Peyer's patch (tissue), 4 donors: ENCODE measurements at regions not wholly inside any gene's neighbourhood (a gene's known extent, or its start where the extent isn't known, plus 50 kb on each side); places are given as distances from the start of the nearest gene placed in this dataset.

Source experiments
- DNase-seq, 3 donors: peaks; one replicate each; pipeline ENCODE4 v3.0.0-alpha.2; 2017 to 2019
- H3K27ac ChIP-seq, 4 donors: fragments of 200-600 bp; sonication (generic); one replicate each; pipeline ENCODE4 v1.5.1; 2016 to 2019
- H3K27me3 ChIP-seq, 2 donors: fragments of 200-600 bp; sonication (generic); one replicate each; pipeline ENCODE4 v1.5.1; 2019
- H3K36me3 ChIP-seq, 3 donors: fragments of 200-600 bp; sonication (generic); one replicate each; pipeline ENCODE4 v1.5.1; 2016 to 2019
- H3K4me1 ChIP-seq, 4 donors: fragments of 200-600 bp; sonication (generic); one replicate each; pipeline ENCODE4 v1.5.1; 2016 to 2019
- H3K4me3 ChIP-seq, 4 donors: fragments of 200-600 bp; sonication (generic); 1 replicate in 3 of 4; 2 replicates in 1 of 4; pipeline ENCODE4 v1.5.1; 2016 to 2019; ENCODE audit warnings: mild to moderate bottlenecking in 1 of 4
- H3K9me3 ChIP-seq, 4 donors: fragments of 200-600 bp; sonication (generic); one replicate each; pipeline ENCODE4 v1.5.1; 2016 to 2019; ENCODE audit warnings: mild to moderate bottlenecking in 1 of 4
- CTCF ChIP-seq, 6 experiments: fragments of 450-650 bp in 4 of 6; fragments of 200-600 bp in 2 of 6; sonication (generic) in 1 of 6; IDR thresholded peaks; one replicate each; pipeline ENCODE4 v1.5.1; 2017 to 2019; ENCODE audit warnings: antibody characterized with exemption in 6 of 6, mild to moderate bottlenecking in 3 of 6, moderate library complexity in 1 of 6
- POLR2A ChIP-seq, 2 donors: fragments of 450-650 bp; IDR thresholded peaks; one replicate each; pipeline ENCODE4 v1.5.1; 2017; ENCODE audit warnings: antibody characterized with exemption in 2 of 2, mild to moderate bottlenecking in 2 of 2, moderate library complexity in 2 of 2

DNA sequence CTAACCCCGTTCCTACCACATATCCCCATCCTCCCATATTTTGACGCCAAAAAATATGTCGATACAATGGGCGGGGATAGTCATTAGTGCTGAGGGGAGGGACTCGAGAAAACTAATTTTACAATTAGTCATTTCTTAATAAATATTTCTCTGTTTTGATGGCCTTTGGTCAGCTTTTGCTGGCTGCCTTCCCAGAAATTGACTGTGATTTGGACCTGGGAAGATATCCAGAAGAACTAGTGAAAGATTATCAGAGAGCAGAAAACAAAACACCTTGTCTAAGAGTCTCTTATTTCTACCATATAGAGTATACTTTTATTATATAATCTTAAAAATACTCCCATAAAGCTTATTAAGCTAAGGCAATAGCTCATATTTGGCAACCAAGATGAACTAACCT lies 247.6 kb downstream of the MRPL39 start:
- DNase-seq: no peak
- no peaks in the 10 kb centered on the region for H3K9me3 ChIP-seq
- no peak overlapping the region for H3K4me3 ChIP-seq
- no peaks in the 10 kb centered on the region for H3K27me3 ChIP-seq
- H3K36me3 ChIP-seq: no peaks in the 10 kb centered on the region
- no peak for TF ChIP-seq CTCF (IDR thresholded peaks at IDR 0.05)
- TF ChIP-seq POLR2A (IDR thresholded peaks at IDR 0.05): no peak
- no peaks in the 10 kb centered on the region for H3K4me1 ChIP-seq
- no peak overlapping the region for H3K27ac ChIP-seq

- Histone ChIP-seq H3K27me3 (no peaks in the 10 kb centered on the region), H3K4me1 (no peaks in the 10 kb centered on the region), H3K4me3 (no peak overlapping the region), H3K36me3 (no peaks in the 10 kb centered on the region), H3K9me3 (no peaks in the 10 kb centered on the region), H3K27ac (no peak overlapping the region)
- no peak for DNase-seq
- no peak for TF ChIP-seq POLR2A (IDR thresholded peaks at IDR 0.05)
- TF ChIP-seq CTCF (IDR thresholded peaks at IDR 0.05): no peak
Measured at GRCh38 chr21:25350056-25350455, 257.2 kb downstream of the MRPL39 start.

- no peaks in the 10 kb centered on the region for H3K36me3 ChIP-seq
- TF ChIP-seq CTCF (IDR thresholded peaks at IDR 0.05): no peak
- no peak for TF ChIP-seq POLR2A (IDR thresholded peaks at IDR 0.05)
- no peak for DNase-seq
- H3K27ac ChIP-seq: no peak overlapping the region
- no peaks in the 10 kb centered on the region for H3K9me3 ChIP-seq
- no peak overlapping the region for H3K4me3 ChIP-seq
- no peaks in the 10 kb centered on the region for H3K27me3 ChIP-seq
- H3K4me1 ChIP-seq: no peaks in the 10 kb centered on the region
Measured at GRCh38 chr21:25343774-25344545, 263.3 kb downstream of the MRPL39 start.

- Histone ChIP-seq H3K27ac (no peak overlapping the region), H3K27me3 (no peaks in the 10 kb centered on the region), H3K36me3 (no peaks in the 10 kb centered on the region), H3K4me1 (no peaks in the 10 kb centered on the region), H3K4me3 (no peak overlapping the region), H3K9me3 (no peaks in the 10 kb centered on the region)
- DNase-seq: no peak
- TF ChIP-seq POLR2A (IDR thresholded peaks at IDR 0.05) (no peak), CTCF (IDR thresholded peaks at IDR 0.05) (no peak)
Measured at GRCh38 chr21:25342816-25343215, 264.5 kb downstream of the MRPL39 start.

DNA sequence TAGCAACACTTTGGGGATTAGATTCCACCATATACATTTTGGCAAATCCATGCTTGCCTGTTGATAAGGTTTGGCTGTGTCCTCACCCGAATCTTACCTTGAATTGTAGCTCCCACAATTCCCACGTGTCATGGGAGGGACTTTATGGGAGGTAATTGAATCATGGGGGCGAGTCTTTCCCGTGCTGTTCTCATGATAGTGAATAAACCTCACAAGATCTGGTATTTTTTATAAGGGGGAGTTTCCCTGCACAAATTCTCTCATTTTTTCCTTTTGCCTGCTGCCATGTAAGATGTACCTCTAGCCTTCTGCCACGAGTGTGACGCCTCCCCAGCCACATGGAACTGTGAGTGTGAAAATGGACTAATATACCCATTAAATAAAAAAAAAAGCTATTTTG lies 265.3 kb downstream of the MRPL39 start:
- no peak for DNase-seq
- Histone ChIP-seq H3K4me3 (no peak overlapping the region), H3K9me3 (no peaks in the 10 kb centered on the region), H3K4me1 (no peaks in the 10 kb centered on the region), H3K27me3 (no peaks in the 10 kb centered on the region), H3K36me3 (no peaks in the 10 kb centered on the region), H3K27ac (no peak overlapping the region)
- no peak for TF ChIP-seq CTCF (IDR thresholded peaks at IDR 0.05)

DNA sequence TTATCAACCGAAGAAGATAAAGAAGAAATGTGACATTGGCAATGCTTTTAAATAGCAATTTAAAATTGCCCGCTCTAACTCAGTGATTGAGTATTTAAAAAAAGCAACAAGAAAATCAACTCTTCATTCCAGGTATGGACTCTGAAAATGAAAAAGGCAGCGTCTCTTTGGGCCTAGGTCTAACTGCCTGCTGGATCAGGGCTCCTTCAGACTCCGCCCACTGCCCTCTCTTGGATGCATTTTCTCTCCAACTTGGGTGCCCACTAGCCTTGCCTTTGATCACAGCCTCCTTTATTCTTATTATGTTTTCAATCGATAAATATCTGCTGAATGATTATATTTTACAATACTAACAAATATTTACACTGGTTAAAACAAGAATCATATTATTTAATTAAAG lies 268.9 kb downstream of the MRPL39 start:
- H3K36me3 ChIP-seq: no peaks in the 10 kb centered on the region
- no peak overlapping the region for H3K27ac ChIP-seq
- no peak overlapping the region for H3K4me3 ChIP-seq
- H3K9me3 ChIP-seq: no peaks in the 10 kb centered on the region
- H3K27me3 ChIP-seq: no peaks in the 10 kb centered on the region
- no peak for TF ChIP-seq CTCF (IDR thresholded peaks at IDR 0.05)
- no peak for TF ChIP-seq POLR2A (IDR thresholded peaks at IDR 0.05)
- H3K4me1 ChIP-seq: no peaks in the 10 kb centered on the region
- DNase-seq: no peak
